ENCODE measurements at regions not wholly inside any gene's neighbourhood (a gene's known extent, or its start where the extent isn't known, plus 50 kb on each side); places are given as distances from the start of the nearest gene placed in this dataset.

- H3K4me3 ChIP-seq: no peak overlapping the region
- H4K20me1 ChIP-seq: no peaks in the 10 kb centered on the region
- no peak overlapping the region for H3K27ac ChIP-seq
- TF ChIP-seq Cebpa-rat (IDR thresholded peaks at IDR 0.05): no peak
- no peaks in the 10 kb centered on the region for H3K27me3 ChIP-seq
- H3K4me2 ChIP-seq: no peak overlapping the region
- H3K4me1 ChIP-seq: peaks cover 0 to 7% (median 0%) of the 10 kb centered on the region in 10 experiments; a peak in 1 of 20 replicates
- no peak overlapping the region for H3K9ac ChIP-seq
- no peaks in the 10 kb centered on the region for H3K36me3 ChIP-seq
- peaks cover 0 to 8% (median 0%) of the 10 kb centered on the region in 11 experiments; a peak in 3 of 22 replicates for H3K9me3 ChIP-seq (replicated peaks in 1 of 11)
Measured at GRCh38 chr10:107727767-107728317, 563.3 kb upstream of the SORCS1 start.

- Histone ChIP-seq H3K36me3 (no peaks in the 10 kb centered on the region), H4K20me1 (no peaks in the 10 kb centered on the region), H3K9ac (no peak overlapping the region), H3K4me2 (no peak overlapping the region), H3K27me3 (no peaks in the 10 kb centered on the region), H3K4me1 (no peaks in the 10 kb centered on the region), H3K4me3 (no peak overlapping the region), H3K9me3 (replicated peaks in 1 of 11) (no peaks in the 10 kb centered on the region), H3K27ac (no peak overlapping the region)
- no peak for TF ChIP-seq Cebpa-rat (IDR thresholded peaks at IDR 0.05)
Measured at GRCh38 chr10:107718864-107719263, 554.4 kb upstream of the SORCS1 start.

- H3K9me3 ChIP-seq (replicated peaks in 1 of 11): no peaks in the 10 kb centered on the region
Measured at GRCh38 chr10:107717046-107717445, 552.5 kb upstream of the SORCS1 start.

GRCh38 chr10:107715565-107715964 is 551.1 kb upstream of the SORCS1 start:
- Histone ChIP-seq H3K36me3 (no peaks in the 10 kb centered on the region), H3K27me3 (no peaks in the 10 kb centered on the region), H4K20me1 (no peaks in the 10 kb centered on the region), H3K9ac (no peak overlapping the region), H3K4me3 (no peak overlapping the region), H3K27ac (no peak overlapping the region), H3K4me2 (no peak overlapping the region), H3K9me3 (replicated peaks in 1 of 11) (no peaks in the 10 kb centered on the region), H3K4me1 (no peaks in the 10 kb centered on the region)
- no peak for TF ChIP-seq Cebpa-rat (IDR thresholded peaks at IDR 0.05)

More at GRCh38 chr10:107717046-107717445, 552.5 kb upstream of the SORCS1 start:
- H3K36me3 ChIP-seq: no peaks in the 10 kb centered on the region
- H3K4me3 ChIP-seq: no peak overlapping the region
- H3K4me2 ChIP-seq: no peak overlapping the region
- no peaks in the 10 kb centered on the region for H3K27me3 ChIP-seq
- no peaks in the 10 kb centered on the region for H4K20me1 ChIP-seq
- no peaks in the 10 kb centered on the region for H3K4me1 ChIP-seq
- H3K27ac ChIP-seq: no peak overlapping the region
- no peak overlapping the region for H3K9ac ChIP-seq
- TF ChIP-seq Cebpa-rat (IDR thresholded peaks at IDR 0.05): no peak

- Histone ChIP-seq H3K4me2 (no peak overlapping the region), H3K4me1 (no peaks in the 10 kb centered on the region), H3K36me3 (no peaks in the 10 kb centered on the region), H3K9ac (no peak overlapping the region), H3K9me3 (replicated peaks in 1 of 11) (no peaks in the 10 kb centered on the region), H3K4me3 (no peak overlapping the region), H3K27ac (no peak overlapping the region), H4K20me1 (no peaks in the 10 kb centered on the region), H3K27me3 (no peaks in the 10 kb centered on the region)
- TF ChIP-seq Cebpa-rat (IDR thresholded peaks at IDR 0.05): no peak
Measured at GRCh38 chr10:107708981-107709380, 544.5 kb upstream of the SORCS1 start.

- H3K4me1 ChIP-seq: no peaks in the 10 kb centered on the region
- no peak overlapping the region for H3K27ac ChIP-seq
- H3K27me3 ChIP-seq: no peaks in the 10 kb centered on the region
- H4K20me1 ChIP-seq: no peaks in the 10 kb centered on the region
- no peaks in the 10 kb centered on the region for H3K9me3 ChIP-seq (replicated peaks in 1 of 11)
- no peak overlapping the region for H3K9ac ChIP-seq
- no peak overlapping the region for H3K4me3 ChIP-seq
- no peak overlapping the region for H3K4me2 ChIP-seq
- no peaks in the 10 kb centered on the region for H3K36me3 ChIP-seq
- no peak for TF ChIP-seq Cebpa-rat (IDR thresholded peaks at IDR 0.05)
Measured at GRCh38 chr10:107706096-107706725, 541.7 kb upstream of the SORCS1 start.

- no peak overlapping the region for H3K4me3 ChIP-seq
- no peak overlapping the region for H3K4me2 ChIP-seq
- no peaks in the 10 kb centered on the region for H4K20me1 ChIP-seq
- no peaks in the 10 kb centered on the region for H3K27me3 ChIP-seq
- no peaks in the 10 kb centered on the region for H3K4me1 ChIP-seq
- H3K9ac ChIP-seq: no peak overlapping the region
- no peak overlapping the region for H3K27ac ChIP-seq
- no peak for TF ChIP-seq Cebpa-rat (IDR thresholded peaks at IDR 0.05)
- no peaks in the 10 kb centered on the region for H3K36me3 ChIP-seq
- no peaks in the 10 kb centered on the region for H3K9me3 ChIP-seq (replicated peaks in 1 of 11)
Measured at GRCh38 chr10:107701943-107702342, 537.4 kb upstream of the SORCS1 start.

- TF ChIP-seq Cebpa-rat (IDR thresholded peaks at IDR 0.05): no peak
Measured at GRCh38 chr10:107692072-107692471, 527.6 kb upstream of the SORCS1 start.

GRCh38 chr10:107689323-107689722 is 524.8 kb upstream of the SORCS1 start:
- Histone ChIP-seq H3K4me3 (no peak overlapping the region), H3K4me1 (peaks cover 0 to 39% (median 3%) of the 10 kb centered on the region in 10 experiments; a peak in 11 of 20 replicates), H3K27me3 (no peaks in the 10 kb centered on the region), H3K27ac (no peak overlapping the region; a peak in 1 of 22 replicates), H3K9ac (no peak overlapping the region), H4K20me1 (no peaks in the 10 kb centered on the region), H3K9me3 (replicated peaks in 1 of 11) (no peaks in the 10 kb centered on the region), H3K36me3 (no peaks in the 10 kb centered on the region), H3K4me2 (peak overlapping the region in 4 of 11 experiments; percentile 35 to 71 (median 56); a peak in 9 of 22 replicates)
- peak in 1 of 11 experiments; percentile 47; a peak in 1 of 22 replicates for TF ChIP-seq Cebpa-rat (IDR thresholded peaks at IDR 0.05)

More at GRCh38 chr10:107692072-107692471, 527.6 kb upstream of the SORCS1 start:
- Histone ChIP-seq H4K20me1 (no peaks in the 10 kb centered on the region), H3K9me3 (replicated peaks in 1 of 11) (no peaks in the 10 kb centered on the region), H3K9ac (no peak overlapping the region), H3K4me3 (no peak overlapping the region), H3K4me2 (no peak overlapping the region), H3K27ac (no peak overlapping the region), H3K27me3 (no peaks in the 10 kb centered on the region), H3K4me1 (peaks cover 0 to 22% (median 14%) of the 10 kb centered on the region in 10 experiments; a peak in 18 of 20 replicates), H3K36me3 (no peaks in the 10 kb centered on the region)

- Histone ChIP-seq H3K36me3 (no peaks in the 10 kb centered on the region), H3K4me3 (no peak overlapping the region), H3K9me3 (replicated peaks in 1 of 11) (no peaks in the 10 kb centered on the region), H3K4me2 (peak overlapping the region in 2 of 11 experiments; percentile 15 to 19; a peak in 1 of 22 replicates), H3K27ac (no peak overlapping the region), H3K4me1 (peaks cover 0 to 39% (median 0%) of the 10 kb centered on the region in 10 experiments; a peak in 7 of 20 replicates), H3K9ac (no peak overlapping the region), H3K27me3 (no peaks in the 10 kb centered on the region), H4K20me1 (no peaks in the 10 kb centered on the region)
- no peak for TF ChIP-seq Cebpa-rat (IDR thresholded peaks at IDR 0.05)
Measured at GRCh38 chr10:107687701-107688100, 523.2 kb upstream of the SORCS1 start.

Measured in BLaER1 treated with 17β-estradiol and CSF1 and Interleukin-3, amounts not matched to agents 10 nM and 100 nM (cell line).